Duodenal mucosa (tissue), 2 donors: ENCODE measurements at regions not wholly inside any gene's neighbourhood (a gene's known extent, or its start where the extent isn't known, plus 50 kb on each side); places are given as distances from the start of the nearest gene placed in this dataset.
"Not testable (repeated sequence)": the region's sequence is repeated elsewhere in the genome, so short reads cannot be mapped to it uniquely, and the experiment has no call there.

Experiments used
- H3K27ac ChIP-seq: one replicate; pipeline ENCODE4 v1.7.0; 2013; ENCODE audit warnings: low read depth, low read length
- H3K27me3 ChIP-seq, 2 donors: one replicate each; pipeline ENCODE4 v1.7.0; 2013; ENCODE audit warnings: low read length in 2 of 2, control low read depth in 1 of 2; ENCODE audit not compliant: insufficient read depth in 2 of 2, control insufficient read depth in 1 of 2
- H3K36me3 ChIP-seq, 2 donors: one replicate each; pipeline ENCODE4 v1.7.0; 2013; ENCODE audit warnings: low read length in 2 of 2, control low read depth in 1 of 2; ENCODE audit not compliant: insufficient read depth in 2 of 2, control insufficient read depth in 1 of 2
- H3K4me1 ChIP-seq, 2 donors: one replicate each; pipeline ENCODE4 v1.7.0; 2013; ENCODE audit warnings: low read length in 2 of 2, control low read depth in 1 of 2; ENCODE audit not compliant: insufficient read depth in 2 of 2, control insufficient read depth in 1 of 2
- H3K4me3 ChIP-seq, 2 donors: one replicate each; pipeline ENCODE4 v1.7.0; 2013; ENCODE audit warnings: low read length in 2 of 2, low read depth in 1 of 2
- H3K9ac ChIP-seq, 2 donors: one replicate each; pipeline ENCODE4 v1.7.0; 2013; ENCODE audit warnings: low read length in 2 of 2, low read depth in 1 of 2
- H3K9me3 ChIP-seq, 2 donors: one replicate each; pipeline ENCODE4 v1.7.0; 2013; ENCODE audit warnings: low read length in 2 of 2, control low read depth in 1 of 2; ENCODE audit not compliant: control insufficient read depth in 1 of 2

DNA sequence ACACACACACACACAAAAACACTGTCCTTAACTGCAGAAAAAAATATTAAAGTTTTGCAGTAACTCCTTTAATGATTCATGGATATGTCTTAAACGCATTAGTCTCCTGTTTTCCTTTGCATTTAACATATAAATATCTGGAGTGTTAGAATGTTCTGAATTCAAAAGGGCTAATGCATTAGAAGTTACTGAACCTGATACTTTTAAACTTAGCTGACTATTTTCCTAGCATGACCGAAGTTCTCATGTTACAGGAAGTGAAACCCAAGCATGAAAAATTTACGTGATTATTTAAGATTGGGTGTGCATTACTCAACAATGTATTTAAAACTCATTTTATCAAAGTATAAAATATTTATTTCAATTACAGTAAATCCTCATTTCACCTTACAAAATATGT is 791.2 kb downstream of the FLRT2 start:
- Histone ChIP-seq H3K9ac (no peak overlapping the region), H3K36me3 (no peaks in the 10 kb centered on the region), H3K27me3 (no peaks in the 10 kb centered on the region), H3K4me3 (no peak overlapping the region), H3K4me1 (no peaks in the 10 kb centered on the region), H3K9me3 (peaks cover 0 to 4% of the 10 kb centered on the region in 2 donors), H3K27ac (no peak overlapping the region)

DNA sequence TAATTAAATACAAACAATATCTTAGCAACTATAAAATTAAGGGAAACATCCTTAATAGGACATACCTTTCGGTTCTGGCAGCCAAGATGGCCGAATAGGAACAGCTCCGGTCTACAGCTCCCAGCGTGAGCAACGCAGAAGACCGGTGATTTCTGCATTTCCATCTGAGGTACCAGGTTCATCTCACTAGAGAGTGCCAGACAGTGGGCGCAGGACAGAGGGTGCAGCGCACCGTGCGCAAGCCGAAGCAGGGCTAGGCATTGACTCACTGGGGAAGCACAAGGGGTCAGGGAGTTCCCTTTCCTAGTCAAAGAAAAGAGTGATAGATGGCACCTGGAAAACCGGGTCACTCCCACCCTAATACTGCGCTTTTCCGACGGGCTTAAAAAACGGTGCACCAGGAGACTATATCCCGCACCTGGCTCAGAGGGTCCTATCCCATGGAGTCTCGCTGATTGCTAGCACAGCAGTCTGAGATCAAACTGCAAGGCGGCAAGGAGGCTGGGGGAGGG is 782.3 kb downstream of the FLRT2 start:
- H3K36me3 ChIP-seq, H3K27me3 ChIP-seq, H3K9ac ChIP-seq, H3K4me1 ChIP-seq, H3K27ac ChIP-seq, H3K4me3 ChIP-seq: not testable (repeated sequence)
- H3K9me3 ChIP-seq, result peaks cover 0 to 11% of the 10 kb centered on the region in 2 donors

DNA sequence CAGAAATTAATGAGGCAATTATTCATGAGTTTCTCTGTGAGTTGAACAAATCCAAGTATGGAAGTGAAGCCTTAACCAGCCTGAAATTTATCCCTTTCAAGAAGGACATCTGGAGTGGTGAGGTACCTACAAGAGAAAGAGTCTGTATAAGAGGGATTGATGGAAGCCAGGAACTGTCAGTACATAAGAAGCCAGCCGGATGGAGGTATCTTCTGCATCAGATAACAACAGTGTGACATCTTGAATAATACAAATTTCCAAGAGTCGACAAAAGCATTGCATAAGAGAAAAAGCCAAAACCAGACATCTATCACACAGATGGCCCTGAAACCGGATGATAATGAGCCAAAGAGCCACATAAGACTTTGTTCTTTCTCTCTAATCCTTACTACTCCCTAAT is 781.2 kb downstream of the FLRT2 start:
- H3K27ac ChIP-seq, result no peak overlapping the region
- H3K27me3 ChIP-seq, result no peaks in the 10 kb centered on the region
- no peaks in the 10 kb centered on the region for H3K4me1 ChIP-seq
- H3K9ac ChIP-seq, result no peak overlapping the region
- peaks cover 0 to 11% of the 10 kb centered on the region in 2 donors for H3K9me3 ChIP-seq
- H3K4me3 ChIP-seq, result no peak overlapping the region
- H3K36me3 ChIP-seq, result no peaks in the 10 kb centered on the region

DNA sequence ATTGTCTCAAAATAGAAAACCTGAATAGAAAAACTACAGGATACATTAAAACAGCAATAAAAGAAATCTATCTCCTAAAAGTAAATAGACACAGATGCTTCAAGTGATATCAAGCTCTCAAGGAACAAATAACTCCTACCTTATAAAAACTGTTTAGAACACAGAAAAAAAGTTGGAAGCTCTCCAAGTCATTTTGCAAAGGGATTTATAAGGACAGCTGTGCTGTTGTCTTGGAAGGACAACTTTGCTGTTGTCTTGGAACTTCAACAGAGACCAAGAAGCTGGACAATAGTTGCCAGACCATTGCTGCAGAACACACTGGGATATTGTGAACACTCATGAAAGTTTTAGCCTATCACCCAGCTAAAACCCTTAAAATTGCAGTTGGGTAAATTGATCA is 780.7 kb downstream of the FLRT2 start:
- no peak overlapping the region for H3K9ac ChIP-seq
- no peak overlapping the region for H3K27ac ChIP-seq
- H3K27me3 ChIP-seq, result no peaks in the 10 kb centered on the region
- no peaks in the 10 kb centered on the region for H3K4me1 ChIP-seq
- no peak overlapping the region for H3K4me3 ChIP-seq
- peaks cover 0 to 11% of the 10 kb centered on the region in 2 donors for H3K9me3 ChIP-seq
- no peaks in the 10 kb centered on the region for H3K36me3 ChIP-seq

DNA sequence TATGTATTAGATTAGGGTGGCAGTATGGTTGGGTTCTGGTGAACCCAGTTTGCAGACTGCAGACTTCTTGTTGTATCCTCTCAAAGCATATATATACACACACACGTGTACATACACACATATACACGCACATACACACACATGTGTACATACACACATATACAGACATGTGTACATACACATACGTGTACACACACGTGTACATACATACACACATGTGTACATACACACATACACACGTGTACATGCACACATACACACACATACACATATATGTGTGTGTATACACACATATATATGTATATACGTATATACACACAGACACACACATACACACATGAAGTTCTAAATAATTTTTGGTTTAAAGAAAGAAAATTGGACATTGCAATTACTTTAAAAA is 780.2 kb downstream of the FLRT2 start:
- Histone ChIP-seq H3K9ac (no peak overlapping the region), H3K27me3 (no peaks in the 10 kb centered on the region), H3K9me3 (peaks cover 0 to 11% of the 10 kb centered on the region in 2 donors), H3K36me3 (no peaks in the 10 kb centered on the region), H3K27ac (no peak overlapping the region), H3K4me1 (no peaks in the 10 kb centered on the region), H3K4me3 (no peak overlapping the region)

DNA sequence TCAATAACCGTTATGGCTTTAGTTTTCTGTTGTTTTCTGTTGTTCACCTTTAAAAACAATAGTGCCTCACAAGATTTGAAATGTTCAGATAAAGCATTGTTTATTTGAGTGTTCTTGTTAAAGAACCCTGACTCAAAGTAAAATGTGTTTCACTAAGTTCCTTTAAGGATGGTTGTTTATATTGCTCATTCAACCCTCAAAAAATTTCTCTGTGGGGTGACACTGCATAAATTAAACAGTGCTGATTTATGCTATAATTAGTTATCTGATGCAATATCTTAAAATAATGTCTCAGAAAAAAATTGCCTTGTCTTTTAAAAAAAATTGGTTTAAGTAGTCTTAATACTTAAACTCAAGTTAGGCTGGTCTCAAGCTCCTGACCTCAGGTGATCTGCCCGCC is 775.1 kb downstream of the FLRT2 start:
- peaks cover 2 to 5% of the 10 kb centered on the region in 2 donors for H3K9me3 ChIP-seq

DNA sequence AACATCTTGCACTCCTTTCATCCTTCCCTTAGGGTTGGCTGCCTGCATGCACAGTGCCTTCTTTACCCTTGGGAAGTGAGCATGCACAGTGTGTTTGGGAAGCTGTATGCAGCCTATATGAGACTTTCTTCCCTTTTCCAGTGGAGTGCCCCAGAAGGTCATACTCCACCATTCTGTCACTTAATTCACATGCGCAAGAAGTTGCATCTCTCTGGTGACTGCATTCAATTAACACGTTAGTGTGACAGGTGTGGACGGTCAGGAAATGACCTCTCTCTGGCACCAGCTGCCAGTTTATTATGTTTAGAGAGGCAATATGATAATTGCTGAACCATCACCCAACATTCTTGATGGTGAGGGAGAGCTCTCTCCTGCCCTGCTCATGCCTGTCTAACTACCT is 770.0 kb downstream of the FLRT2 start:
- H3K27ac ChIP-seq, result no peak overlapping the region
- H3K4me3 ChIP-seq, result no peak overlapping the region
- H3K27me3 ChIP-seq, result no peaks in the 10 kb centered on the region
- peaks cover 13 to 16% of the 10 kb centered on the region in 2 donors for H3K9me3 ChIP-seq
- no peaks in the 10 kb centered on the region for H3K36me3 ChIP-seq
- H3K9ac ChIP-seq, result no peak overlapping the region
- H3K4me1 ChIP-seq, result no peaks in the 10 kb centered on the region

More for the DNA sequence above, 775.1 kb downstream of the FLRT2 start:
- Histone ChIP-seq H3K4me3 (no peak overlapping the region), H3K27ac (no peak overlapping the region), H3K36me3 (no peaks in the 10 kb centered on the region), H3K9ac (no peak overlapping the region), H3K27me3 (no peaks in the 10 kb centered on the region), H3K4me1 (no peaks in the 10 kb centered on the region)

DNA sequence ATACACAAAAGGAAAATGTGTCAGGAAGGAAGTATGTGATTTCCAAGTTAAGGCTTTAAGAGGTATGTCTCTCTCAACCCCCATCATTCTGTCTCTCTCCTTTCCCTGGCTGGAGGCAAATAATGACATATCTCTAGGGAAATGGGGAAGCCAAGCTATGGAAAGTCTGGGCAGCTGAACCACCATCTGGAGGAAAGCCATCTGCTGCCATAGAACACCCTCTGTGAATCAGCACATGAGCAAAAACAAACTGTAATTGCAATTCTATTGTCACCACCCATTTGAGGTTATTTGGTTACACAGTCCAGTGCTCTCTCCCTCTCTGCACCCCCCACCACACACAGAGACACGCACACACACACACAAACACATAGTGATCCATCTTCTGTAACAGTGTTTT is 766.2 kb downstream of the FLRT2 start:
- H3K4me3 ChIP-seq, result no peak overlapping the region
- H3K36me3 ChIP-seq, result no peaks in the 10 kb centered on the region
- no peaks in the 10 kb centered on the region for H3K4me1 ChIP-seq

DNA sequence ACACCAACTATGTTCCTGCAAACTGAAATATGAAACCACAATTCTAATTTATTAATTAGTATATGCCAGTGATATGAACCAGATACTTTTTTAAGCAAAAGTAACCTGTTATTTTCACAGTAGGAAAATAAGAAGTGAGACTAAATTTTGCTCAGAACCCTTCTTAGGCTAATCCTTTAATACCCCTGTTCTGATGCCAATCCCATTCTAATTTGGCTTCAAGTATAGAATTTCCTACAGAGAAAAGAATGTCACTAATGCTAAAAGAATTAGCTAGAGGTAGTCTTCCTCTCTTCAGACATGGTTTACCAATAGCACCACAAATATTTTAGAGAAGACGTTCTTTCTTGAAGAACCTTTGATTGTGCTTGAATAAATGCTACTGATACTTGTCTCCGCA is 758.4 kb downstream of the FLRT2 start:
- H3K9me3 ChIP-seq, result peaks cover 0 to 2% of the 10 kb centered on the region in 2 donors
- no peaks in the 10 kb centered on the region for H3K27me3 ChIP-seq
- H3K27ac ChIP-seq, result no peak overlapping the region
- no peaks in the 10 kb centered on the region for H3K36me3 ChIP-seq
- no peak overlapping the region for H3K9ac ChIP-seq
- H3K4me1 ChIP-seq, result no peaks in the 10 kb centered on the region
- no peak overlapping the region for H3K4me3 ChIP-seq

More for the DNA sequence above, 766.2 kb downstream of the FLRT2 start:
- Histone ChIP-seq H3K27ac (no peak overlapping the region), H3K9me3 (peaks cover 15 to 16% of the 10 kb centered on the region in 2 donors), H3K27me3 (no peaks in the 10 kb centered on the region), H3K9ac (no peak overlapping the region)

DNA sequence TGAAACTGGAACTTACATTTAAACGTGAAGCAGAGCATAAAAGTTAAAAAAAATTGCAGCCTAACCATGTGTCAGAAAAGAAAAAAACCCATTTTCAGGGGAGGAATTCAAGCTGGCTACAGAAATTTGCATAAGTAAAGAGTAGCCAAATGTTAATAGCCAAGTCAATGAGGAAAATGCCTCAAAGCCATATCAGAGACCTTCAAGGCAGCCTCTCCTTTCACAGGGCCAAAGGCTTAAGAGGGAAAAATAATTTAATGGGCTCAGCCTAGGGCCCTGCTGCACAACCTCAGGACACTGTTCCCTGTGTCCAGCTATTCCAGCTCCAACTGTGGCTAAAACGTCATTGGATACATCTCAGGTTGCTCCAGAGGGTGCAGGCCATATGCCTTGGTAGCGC is 749.5 kb downstream of the FLRT2 start:
- no peak overlapping the region for H3K9ac ChIP-seq
- H3K27me3 ChIP-seq, result no peaks in the 10 kb centered on the region
- no peaks in the 10 kb centered on the region for H3K36me3 ChIP-seq
- H3K4me1 ChIP-seq, result no peaks in the 10 kb centered on the region
- H3K4me3 ChIP-seq, result no peak overlapping the region
- H3K27ac ChIP-seq, result no peak overlapping the region
- peaks cover 0 to 3% of the 10 kb centered on the region in 2 donors for H3K9me3 ChIP-seq

DNA sequence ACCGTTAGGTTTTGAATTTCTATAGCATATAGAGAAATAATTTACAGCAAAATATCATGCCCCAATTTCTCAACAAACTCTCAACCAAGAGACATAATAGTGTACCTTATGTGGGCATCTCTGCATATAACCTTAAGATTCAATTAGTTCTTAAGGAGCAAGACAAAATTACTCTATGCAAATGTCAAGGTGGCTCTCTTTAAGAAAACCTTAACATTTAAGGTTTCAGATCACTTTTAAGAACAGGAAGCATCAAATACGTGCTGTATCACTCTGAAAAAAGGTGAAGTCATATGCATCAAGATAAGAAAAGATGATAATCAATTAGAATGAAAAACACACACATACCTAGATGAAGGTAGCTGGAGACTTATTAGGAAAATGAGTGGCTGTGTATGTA is 728.0 kb downstream of the FLRT2 start:
- no peak overlapping the region for H3K4me3 ChIP-seq
- no peaks in the 10 kb centered on the region for H3K36me3 ChIP-seq
- H3K9ac ChIP-seq, result no peak overlapping the region

More for the DNA sequence above, 728.0 kb downstream of the FLRT2 start:
- no peaks in the 10 kb centered on the region for H3K4me1 ChIP-seq
- H3K27ac ChIP-seq, result no peak overlapping the region
- no peaks in the 10 kb centered on the region for H3K9me3 ChIP-seq
- no peaks in the 10 kb centered on the region for H3K27me3 ChIP-seq
